ENCODE measurements at regions not wholly inside any gene's neighbourhood (a gene's known extent, or its start where the extent isn't known, plus 50 kb on each side); places are given as distances from the start of the nearest gene placed in this dataset.

DNA sequence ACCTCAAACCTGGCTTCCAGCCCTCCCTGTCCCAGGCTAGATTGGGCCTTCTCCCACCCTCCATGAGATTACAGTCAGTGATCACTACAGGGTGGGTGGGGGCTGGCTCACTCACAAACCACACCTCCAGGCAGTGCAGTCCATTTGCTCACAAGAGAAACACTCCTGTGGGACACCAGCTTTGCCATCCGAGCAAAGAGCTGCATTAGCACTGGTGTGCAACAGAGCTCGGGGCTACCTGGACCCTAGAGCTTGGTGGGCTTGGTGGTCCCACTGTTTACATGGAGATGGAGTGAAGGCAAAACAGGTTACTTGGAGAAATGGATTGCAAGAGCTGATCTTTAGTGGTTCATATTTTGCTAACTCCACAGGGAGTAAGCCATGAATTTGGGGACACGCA is 451.7 kb upstream of the ZMIZ1 start:
- TF ChIP-seq, protein P1, sequence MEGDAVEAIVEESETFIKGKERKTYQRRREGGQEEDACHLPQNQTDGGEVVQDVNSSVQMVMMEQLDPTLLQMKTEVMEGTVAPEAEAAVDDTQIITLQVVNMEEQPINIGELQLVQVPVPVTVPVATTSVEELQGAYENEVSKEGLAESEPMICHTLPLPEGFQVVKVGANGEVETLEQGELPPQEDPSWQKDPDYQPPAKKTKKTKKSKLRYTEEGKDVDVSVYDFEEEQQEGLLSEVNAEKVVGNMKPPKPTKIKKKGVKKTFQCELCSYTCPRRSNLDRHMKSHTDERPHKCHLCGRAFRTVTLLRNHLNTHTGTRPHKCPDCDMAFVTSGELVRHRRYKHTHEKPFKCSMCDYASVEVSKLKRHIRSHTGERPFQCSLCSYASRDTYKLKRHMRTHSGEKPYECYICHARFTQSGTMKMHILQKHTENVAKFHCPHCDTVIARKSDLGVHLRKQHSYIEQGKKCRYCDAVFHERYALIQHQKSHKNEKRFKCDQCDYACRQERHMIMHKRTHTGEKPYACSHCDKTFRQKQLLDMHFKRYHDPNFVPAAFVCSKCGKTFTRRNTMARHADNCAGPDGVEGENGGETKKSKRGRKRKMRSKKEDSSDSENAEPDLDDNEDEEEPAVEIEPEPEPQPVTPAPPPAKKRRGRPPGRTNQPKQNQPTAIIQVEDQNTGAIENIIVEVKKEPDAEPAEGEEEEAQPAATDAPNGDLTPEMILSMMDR (conservative IDR thresholded peaks at IDR 0.05; ENCODE audit: low read depth, low read length): no peak
- TF ChIP-seq EZH2 (IDR thresholded peaks at IDR 0.05; ENCODE audit: borderline replicate concordance, low read depth, low read length, poor library complexity, severe bottlenecking): no peak
